ENCODE measurements at regions not wholly inside any gene's neighbourhood (a gene's known extent, or its start where the extent isn't known, plus 50 kb on each side); places are given as distances from the start of the nearest gene placed in this dataset.

- TF ChIP-seq CTCF (IDR thresholded peaks at IDR 0.05; ENCODE audit: extremely low read depth in 1 of 2, insufficient read depth in 1 of 2, low read depth in 1 of 2, low read length in 2 of 2) (no peak), POLR2A (IDR thresholded peaks at IDR 0.05; ENCODE audit: low read depth, low read length) (no peak), GATA2 (IDR thresholded peaks at IDR 0.05; ENCODE audit: insufficient read depth, insufficient read length, low read depth, low read length) (no peak), EZH2 (IDR thresholded peaks at IDR 0.05; ENCODE audit: borderline replicate concordance, low read depth, low read length, severe bottlenecking) (no peak), FOS (IDR thresholded peaks at IDR 0.05; ENCODE audit: borderline replicate concordance, insufficient read depth, low read length) (no peak), POLR2AphosphoS5 (IDR thresholded peaks at IDR 0.05; ENCODE audit: insufficient read depth, low read depth, low read length) (no peak), JUN (IDR thresholded peaks at IDR 0.05; ENCODE audit: borderline replicate concordance, insufficient read depth, insufficient read length, low read depth) (no peak)
- TF ChIP-seq, protein P1, sequence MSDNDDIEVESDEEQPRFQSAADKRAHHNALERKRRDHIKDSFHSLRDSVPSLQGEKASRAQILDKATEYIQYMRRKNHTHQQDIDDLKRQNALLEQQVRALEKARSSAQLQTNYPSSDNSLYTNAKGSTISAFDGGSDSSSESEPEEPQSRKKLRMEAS (IDR thresholded peaks at IDR 0.05; ENCODE audit: insufficient read depth, insufficient read length), result no peak
These were observed 1638.1 kb upstream of the SEL1L start for GRCh38 chr14:83171761-83172160.
